Endothelial cell of umbilical vein (primary cell): ENCODE measurements at regions not wholly inside any gene's neighbourhood (a gene's known extent, or its start where the extent isn't known, plus 50 kb on each side); places are given as distances from the start of the nearest gene placed in this dataset.

ENCODE experiments used
- BruUV-seq: library from RNA; stranded (reverse); fragments of 400-500 nt; replicated peaks from 2 replicates; lab custom pipeline; 2021; lab: Mats Ljungman, UMichigan
- CTCF ChIA-PET: fragments of 300-600, 350-600 bp; sonication (Branson Sonifier 250); formaldehyde crosslinking; loops from one replicate; lab custom pipeline; 2021; ENCODE audit warnings: antibody characterized with exemption, inconsistent platforms; lab: Charles Lee
- POLR2A ChIA-PET: fragments of 300-600, 350-600 bp; sonication (Branson Sonifier 250); formaldehyde crosslinking; loops from one replicate; lab custom pipeline; 2021; ENCODE audit warnings: antibody characterized with exemption, inconsistent platforms; lab: Charles Lee
- DNase-seq: peaks from one replicate; pipeline ENCODE4 v3.0.0-alpha.2; 2011; ENCODE audit warnings: low read depth, low spot score
- FAIRE-seq: peaks from 2 replicates; lab custom pipeline; 2011; peaks lifted over from hg19 to GRCh38; lab: Jason Lieb, UNC
- H2AFZ ChIP-seq: 2 replicates; pipeline ENCODE4 v1.6.0; 2012; ENCODE audit warnings: low read depth, low read length, control low read depth, inconsistent platforms
- H3K27ac ChIP-seq: 2 replicates; pipeline ENCODE4 v1.5.1; 2011; ENCODE audit warnings: low read depth, mild to moderate bottlenecking, control low read depth, low read length, moderate library complexity; ENCODE audit not compliant: insufficient read depth
- H3K27me3 ChIP-seq, 2 experiments: 2 replicates each; pipeline versions ENCODE4 v1.6.0 to v1.6.1; 2011; ENCODE audit warnings: low read length in 2 of 2, mixed read lengths in 1 of 2; ENCODE audit not compliant: control insufficient read depth in 2 of 2, insufficient read depth in 2 of 2
- H3K36me3 ChIP-seq, 2 experiments: 2 replicates in 1 of 2; 3 replicates in 1 of 2; pipeline ENCODE4 v1.5.1; 2011; ENCODE audit warnings: low read length in 2 of 2, mild to moderate bottlenecking in 1 of 2, moderate library complexity in 1 of 2; ENCODE audit not compliant: control insufficient read depth in 2 of 2, insufficient read depth in 2 of 2; ENCODE audit errors: extremely low read depth in 1 of 2
- H3K4me1 ChIP-seq: 3 replicates; pipeline ENCODE4 v1.5.1; 2011; ENCODE audit warnings: mild to moderate bottlenecking, low read length; ENCODE audit not compliant: control insufficient read depth, insufficient read depth; ENCODE audit errors: extremely low read depth
- H3K4me2 ChIP-seq: 2 replicates; pipeline ENCODE4 v1.6.1; 2011; ENCODE audit warnings: low read length, control low read depth, mixed read lengths; ENCODE audit not compliant: insufficient read depth
- H3K4me3 ChIP-seq, 3 experiments: fragments of 200-600 bp in 1 of 3; sonication (generic), shearing (Covaris generic) in 1 of 3; replicated peaks in 1 of 3; 2 replicates each; pipeline ENCODE4 v1.5.1; 2011 to 2016; ENCODE audit warnings: control low read depth in 3 of 3, low read length in 3 of 3, mild to moderate bottlenecking in 2 of 3, inconsistent platforms in 1 of 3, low read depth in 1 of 3, moderate library complexity in 1 of 3; ENCODE audit not compliant: insufficient read depth in 1 of 3
- H3K79me2 ChIP-seq: 2 replicates; pipeline ENCODE4 v1.6.0; 2012; ENCODE audit warnings: low read length, inconsistent platforms; ENCODE audit not compliant: control insufficient read depth, insufficient read depth
- H3K9ac ChIP-seq: replicated peaks from 2 replicates; pipeline ENCODE3; 2011; ENCODE audit warnings: low read length, control low read depth; ENCODE audit not compliant: insufficient read depth; ENCODE audit errors: extremely low read depth
- H3K9me1 ChIP-seq: replicated peaks from 3 replicates; pipeline ENCODE4 v1.6.0; 2011; ENCODE audit warnings: mild to moderate bottlenecking, low read length; ENCODE audit not compliant: control insufficient read depth, insufficient read depth; ENCODE audit errors: extremely low read depth
- H3K9me3 ChIP-seq: replicated peaks from 2 replicates; pipeline ENCODE4 v1.5.1; 2012; ENCODE audit warnings: low read length, inconsistent platforms; ENCODE audit not compliant: control insufficient read depth, insufficient read depth
- H4K20me1 ChIP-seq: replicated peaks from 2 replicates; pipeline ENCODE3; 2011; ENCODE audit warnings: mild to moderate bottlenecking, low read length; ENCODE audit not compliant: control insufficient read depth, insufficient read depth; ENCODE audit errors: extremely low read depth
- EZH2 ChIP-seq: IDR thresholded peaks from 2 replicates; pipeline ENCODE4 v1.6.1; 2012; ENCODE audit warnings: borderline replicate concordance, low read depth, mild to moderate bottlenecking, moderate library complexity, low read length, inconsistent platforms; ENCODE audit not compliant: severe bottlenecking
- FOS ChIP-seq: IDR thresholded peaks from 2 replicates; pipeline ENCODE4 v1.6.1; 2011; ENCODE audit warnings: mild to moderate bottlenecking, low read length, moderate library complexity, borderline replicate concordance; ENCODE audit not compliant: insufficient read depth
- GATA2 ChIP-seq: IDR thresholded peaks from 2 replicates; pipeline ENCODE4 v1.7.0; 2011; ENCODE audit warnings: low read depth, mild to moderate bottlenecking, moderate library complexity, mixed read lengths, low read length; ENCODE audit not compliant: insufficient read length, insufficient read depth
- MYC ChIP-seq: IDR thresholded peaks from one replicate; pipeline ENCODE4 v1.6.1; 2011; ENCODE audit warnings: mild to moderate bottlenecking, low read depth, low read length
- POLR2A ChIP-seq: IDR thresholded peaks from 2 replicates; pipeline ENCODE4 v1.6.1; 2012; ENCODE audit warnings: low read depth, mild to moderate bottlenecking, control low read depth, low read length
- POLR2AphosphoS5 ChIP-seq: IDR thresholded peaks from 2 replicates; pipeline ENCODE4 v1.6.1; 2012; ENCODE audit warnings: low read depth, mild to moderate bottlenecking, control low read depth, low read length, moderate library complexity; ENCODE audit not compliant: insufficient read depth
- dilution Hi-C: fragments of 300-500 bp; cut with MboI; formaldehyde crosslinking; loops from one replicate; pipeline ENCODE4 v1.15.0; 2019; ENCODE audit warnings: low sequenced_read_pairs; ENCODE audit not compliant: extremely low pct_ligation_motif_present
- intact Hi-C: fragments of 100-400 bp; cut with micrococcal nuclease; formaldehyde crosslinking; loops from one replicate; pipeline ENCODE4 v1.10.0; 2022
- TF ChIP-seq, protein P1 (sequence below): IDR thresholded peaks from 2 replicates; pipeline ENCODE4 v1.6.1; 2011; ENCODE audit not compliant: insufficient read depth, insufficient read length
- TF ChIP-seq, protein P2 (sequence below), 2 donors: IDR thresholded peaks; 1 replicate in 1 of 2; 2 replicates in 1 of 2; pipeline ENCODE4 v1.5.1; 2011; ENCODE audit warnings: low read length in 2 of 2, mild to moderate bottlenecking in 2 of 2, moderate library complexity in 2 of 2, control low read depth in 1 of 2, inconsistent platforms in 1 of 2, low read depth in 1 of 2; ENCODE audit not compliant: insufficient read depth in 1 of 2; ENCODE audit errors: extremely low read depth in 1 of 2

DNA sequence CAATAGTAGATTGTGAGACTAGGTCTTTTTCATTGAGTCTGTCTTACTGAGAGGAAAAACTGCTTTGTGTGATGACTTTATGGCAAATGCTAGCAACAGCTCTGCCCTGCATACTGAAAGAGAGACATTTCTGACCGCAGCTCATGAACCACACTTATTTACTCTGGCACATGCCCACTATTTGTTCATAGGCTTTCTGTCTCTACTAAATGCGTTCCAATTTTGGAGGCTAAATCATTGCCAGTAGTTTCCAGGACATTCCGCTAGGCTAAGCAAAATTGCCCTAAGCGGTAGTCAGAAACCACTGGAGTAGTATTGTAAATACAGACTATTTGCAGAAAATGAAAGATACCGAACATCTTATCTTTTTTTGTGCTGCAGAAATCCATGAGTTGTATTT lies 55.6 kb upstream of the DLX6 start:
- Histone ChIP-seq H3K36me3 (no peaks in the 10 kb centered on the region), H3K27me3 (no peaks in the 10 kb centered on the region), H3K9me3 (no peaks in the 10 kb centered on the region), H3K27ac (no peak overlapping the region), H2AFZ (no peak overlapping the region), H3K79me2 (no peaks in the 10 kb centered on the region), H3K4me3 (no peak overlapping the region), H4K20me1 (no peaks in the 10 kb centered on the region), H3K4me2 (no peak overlapping the region), H3K9me1 (no peaks in the 10 kb centered on the region), H3K4me1 (no peaks in the 10 kb centered on the region), H3K9ac (no peak overlapping the region)
- DNase-seq (no peak), FAIRE-seq (no peak)
- CTCF ChIA-PET = no interaction called here
- POLR2A ChIA-PET = no interaction called here
- TF ChIP-seq, protein P1, sequence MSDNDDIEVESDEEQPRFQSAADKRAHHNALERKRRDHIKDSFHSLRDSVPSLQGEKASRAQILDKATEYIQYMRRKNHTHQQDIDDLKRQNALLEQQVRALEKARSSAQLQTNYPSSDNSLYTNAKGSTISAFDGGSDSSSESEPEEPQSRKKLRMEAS = no peak
- no peak for TF ChIP-seq POLR2A
- no peak for TF ChIP-seq MYC
- no peak for TF ChIP-seq FOS
- TF ChIP-seq, protein P2, sequence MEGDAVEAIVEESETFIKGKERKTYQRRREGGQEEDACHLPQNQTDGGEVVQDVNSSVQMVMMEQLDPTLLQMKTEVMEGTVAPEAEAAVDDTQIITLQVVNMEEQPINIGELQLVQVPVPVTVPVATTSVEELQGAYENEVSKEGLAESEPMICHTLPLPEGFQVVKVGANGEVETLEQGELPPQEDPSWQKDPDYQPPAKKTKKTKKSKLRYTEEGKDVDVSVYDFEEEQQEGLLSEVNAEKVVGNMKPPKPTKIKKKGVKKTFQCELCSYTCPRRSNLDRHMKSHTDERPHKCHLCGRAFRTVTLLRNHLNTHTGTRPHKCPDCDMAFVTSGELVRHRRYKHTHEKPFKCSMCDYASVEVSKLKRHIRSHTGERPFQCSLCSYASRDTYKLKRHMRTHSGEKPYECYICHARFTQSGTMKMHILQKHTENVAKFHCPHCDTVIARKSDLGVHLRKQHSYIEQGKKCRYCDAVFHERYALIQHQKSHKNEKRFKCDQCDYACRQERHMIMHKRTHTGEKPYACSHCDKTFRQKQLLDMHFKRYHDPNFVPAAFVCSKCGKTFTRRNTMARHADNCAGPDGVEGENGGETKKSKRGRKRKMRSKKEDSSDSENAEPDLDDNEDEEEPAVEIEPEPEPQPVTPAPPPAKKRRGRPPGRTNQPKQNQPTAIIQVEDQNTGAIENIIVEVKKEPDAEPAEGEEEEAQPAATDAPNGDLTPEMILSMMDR (IDR thresholded peaks at IDR 0.05; ENCODE audit: extremely low read depth in 1 of 2, insufficient read depth in 1 of 2, low read depth in 1 of 2, low read length in 2 of 2) = no peak
- dilution Hi-C loops = no loop called here
- intact Hi-C loops = no loop called here
- no TSS peak for BruUV-seq

DNA sequence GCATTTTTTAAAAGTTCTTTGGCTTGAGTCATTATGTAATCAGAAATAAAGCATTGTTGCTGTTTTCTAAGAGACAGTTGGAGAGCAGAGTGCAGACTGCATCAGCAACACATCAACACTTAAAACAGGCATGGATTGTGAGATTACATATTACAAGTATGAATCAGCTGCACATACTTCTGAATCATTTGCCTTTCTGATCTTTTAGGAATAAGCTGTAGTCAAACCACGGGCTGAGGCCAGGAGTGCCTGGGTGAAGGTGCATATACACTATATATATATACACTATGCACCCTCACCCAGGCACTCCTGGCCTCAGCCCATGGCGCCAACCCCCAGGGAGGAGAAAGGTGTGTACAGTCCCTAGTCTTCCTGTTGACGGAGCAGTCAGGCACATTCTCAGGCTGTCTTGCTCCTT lies 52.4 kb upstream of the DLX6 start:
- Histone ChIP-seq H3K9ac (no peak overlapping the region), H3K27me3 (no peaks in the 10 kb centered on the region), H2AFZ (no peak overlapping the region), H3K9me1 (no peaks in the 10 kb centered on the region), H3K79me2 (no peaks in the 10 kb centered on the region), H3K36me3 (no peaks in the 10 kb centered on the region), H3K9me3 (no peaks in the 10 kb centered on the region), H3K4me3 (no peak overlapping the region), H3K27ac (no peak overlapping the region), H4K20me1 (no peaks in the 10 kb centered on the region), H3K4me2 (no peak overlapping the region), H3K4me1 (no peaks in the 10 kb centered on the region)
- TF ChIP-seq MYC (no peak), FOS (no peak), GATA2 (no peak), EZH2 (no peak), POLR2AphosphoS5 (no peak)
- TF ChIP-seq, protein P2 (IDR thresholded peaks at IDR 0.05; ENCODE audit: extremely low read depth in 1 of 2, insufficient read depth in 1 of 2, low read depth in 1 of 2, low read length in 2 of 2) = no peak
- dilution Hi-C loops (no loop called here), intact Hi-C loops (no loop called here)
- DNase-seq (no peak), FAIRE-seq (no peak)
- POLR2A ChIA-PET = no interaction called here
- BruUV-seq = no TSS peak
- CTCF ChIA-PET = no interaction called here
